Right lobe of liver (tissue), 6 donors: ENCODE measurements at regions not wholly inside any gene's neighbourhood (a gene's known extent, or its start where the extent isn't known, plus 50 kb on each side); places are given as distances from the start of the nearest gene placed in this dataset.

Experiments
- ATAC-seq, 4 donors: fragments of 200-7000 bp; cut with Tn5 transposase; one replicate each; pipeline ENCODE4 v1.9.1; 2020; ENCODE audit warnings: mild to moderate bottlenecking in 4 of 4, moderate library complexity in 4 of 4
- DNase-seq, 3 donors: peaks; one replicate each; pipeline ENCODE4 v3.0.0-alpha.2; 2020
- H3K27ac ChIP-seq, 3 donors: fragments of 200-600 bp; one replicate each; pipeline ENCODE4 v1.8.0; 2022
- H3K27me3 ChIP-seq, 2 donors: fragments of 200-600 bp; one replicate each; pipeline ENCODE4 v1.8.0; 2022
- H3K36me3 ChIP-seq, 4 donors: fragments of 200-600 bp; sonication (generic) in 1 of 4; one replicate each; pipeline versions ENCODE4 v1.5.1 to v1.8.0; 2017 to 2022; ENCODE audit warnings: control low read depth in 1 of 4
- H3K4me1 ChIP-seq, 4 donors: fragments of 200-600 bp; sonication (generic) in 1 of 4; one replicate each; pipeline versions ENCODE4 v1.5.1 to v1.8.0; 2017 to 2022; ENCODE audit warnings: control low read depth in 1 of 4
- H3K4me3 ChIP-seq, 3 donors: fragments of 200-600 bp; one replicate each; pipeline ENCODE4 v1.8.0; 2022
- H3K9me3 ChIP-seq, 4 donors: fragments of 200-600 bp; sonication (generic) in 1 of 4; one replicate each; pipeline versions ENCODE4 v1.5.1 to v1.8.0; 2017 to 2022; ENCODE audit warnings: control low read depth in 1 of 4
- POLR2A ChIP-seq: fragments of 450-650 bp; IDR thresholded peaks from one replicate; pipeline ENCODE4 v1.6.1; 2017; ENCODE audit warnings: antibody characterized with exemption, mild to moderate bottlenecking
- WGBS: methylation state at CpG from one replicate; pipeline ENCODE4 v1.1.6; 2018; ENCODE audit warnings: low coverage, low lambda C conversion rate; ENCODE audit not compliant: insufficient coverage; ENCODE audit errors: missing lambda C conversion rate; 5-methylcytosine and 5-hydroxymethylcytosine counted together
- intact Hi-C, 2 donors: fragments of 100-400 bp; cut with DNase I; formaldehyde crosslinking; loops; one replicate each; pipeline versions ENCODE4 v1.11.2 to v1.14.1; 2022
- TF ChIP-seq, protein P1 (sequence below), 4 donors: fragments of 200-600 bp in 3 of 4; fragments of 450-650 bp in 1 of 4; IDR thresholded peaks; one replicate each; pipeline versions ENCODE4 v1.5.1 to v1.8.0; 2016 to 2022; ENCODE audit warnings: antibody characterized with exemption in 4 of 4, mild to moderate bottlenecking in 2 of 4
- donor health status: DM: no; HTN: yes; CAD: no.
- donor health status: DM: no; HTN: no; CAD: no.
- donor health status: DM: no; HTN: no; CAD: no.
- donor health status: DM: no; HTN: yes; CAD: no.
- donor health status: DM: no; HTN: yes; CAD: no.

DNA sequence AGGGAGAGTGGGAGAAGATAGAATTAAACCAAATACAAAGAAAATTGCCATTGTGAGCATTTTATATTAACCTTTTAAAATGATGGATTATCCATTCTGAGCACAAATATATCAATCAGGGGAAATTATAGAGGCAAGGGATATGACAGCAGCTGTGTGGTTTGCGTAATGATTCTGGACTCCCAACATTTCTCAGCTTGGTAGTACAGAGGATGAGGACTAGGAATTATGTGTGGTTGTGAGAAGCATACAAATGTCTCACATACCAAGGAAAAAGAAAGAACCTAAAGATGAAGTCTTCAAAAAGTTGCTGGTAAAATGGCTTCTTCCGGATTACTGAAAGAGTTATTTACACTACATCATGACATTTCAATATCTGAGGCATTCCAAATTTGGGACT, 674.6 kb upstream of the NR3C2 start:
- no peak for TF ChIP-seq POLR2A
- TF ChIP-seq, protein P1, sequence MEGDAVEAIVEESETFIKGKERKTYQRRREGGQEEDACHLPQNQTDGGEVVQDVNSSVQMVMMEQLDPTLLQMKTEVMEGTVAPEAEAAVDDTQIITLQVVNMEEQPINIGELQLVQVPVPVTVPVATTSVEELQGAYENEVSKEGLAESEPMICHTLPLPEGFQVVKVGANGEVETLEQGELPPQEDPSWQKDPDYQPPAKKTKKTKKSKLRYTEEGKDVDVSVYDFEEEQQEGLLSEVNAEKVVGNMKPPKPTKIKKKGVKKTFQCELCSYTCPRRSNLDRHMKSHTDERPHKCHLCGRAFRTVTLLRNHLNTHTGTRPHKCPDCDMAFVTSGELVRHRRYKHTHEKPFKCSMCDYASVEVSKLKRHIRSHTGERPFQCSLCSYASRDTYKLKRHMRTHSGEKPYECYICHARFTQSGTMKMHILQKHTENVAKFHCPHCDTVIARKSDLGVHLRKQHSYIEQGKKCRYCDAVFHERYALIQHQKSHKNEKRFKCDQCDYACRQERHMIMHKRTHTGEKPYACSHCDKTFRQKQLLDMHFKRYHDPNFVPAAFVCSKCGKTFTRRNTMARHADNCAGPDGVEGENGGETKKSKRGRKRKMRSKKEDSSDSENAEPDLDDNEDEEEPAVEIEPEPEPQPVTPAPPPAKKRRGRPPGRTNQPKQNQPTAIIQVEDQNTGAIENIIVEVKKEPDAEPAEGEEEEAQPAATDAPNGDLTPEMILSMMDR (IDR thresholded peaks at IDR 0.05), result no peak
- Histone ChIP-seq H3K9me3 (no peaks in the 10 kb centered on the region), H3K27me3 (no peaks in the 10 kb centered on the region), H3K27ac (no peak overlapping the region), H3K4me1 (no peaks in the 10 kb centered on the region), H3K36me3 (no peaks in the 10 kb centered on the region), H3K4me3 (no peak overlapping the region)
- 82% methylated on average over 2 of the region's 2 CpGs for WGBS
- ATAC-seq, result no peak
- intact Hi-C loops, result no loop called here
- DNase-seq, result no peak

DNA sequence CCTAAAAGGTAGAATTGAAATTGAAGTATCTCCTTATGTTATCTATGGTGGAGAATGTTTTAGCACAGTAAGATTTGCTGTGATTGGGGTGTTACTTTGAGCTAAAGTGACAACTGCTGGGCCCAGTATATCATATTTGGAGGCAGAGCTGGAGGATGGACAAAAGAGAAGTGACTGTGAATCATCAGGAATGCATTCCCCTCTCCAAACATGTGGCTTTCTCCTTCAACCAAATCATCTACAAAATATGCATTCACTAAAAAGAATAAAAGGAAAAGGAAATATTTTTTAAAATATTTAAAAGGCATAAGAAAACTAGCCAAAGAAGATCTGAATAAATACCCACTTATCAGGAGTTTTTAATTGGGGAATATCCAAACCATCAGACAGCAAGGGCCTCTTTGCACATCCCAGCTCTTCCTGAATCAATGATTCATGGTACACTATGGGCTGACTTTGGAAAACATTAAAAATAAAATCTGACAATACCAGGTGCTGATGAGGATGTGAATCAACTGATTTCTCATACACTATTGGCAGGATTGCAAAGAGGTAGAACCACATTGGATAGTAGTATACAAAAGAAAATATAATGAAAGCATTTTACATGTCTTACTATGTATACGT, 671.7 kb upstream of the NR3C2 start:
- no peak overlapping the region for H3K4me3 ChIP-seq
- WGBS, result 85% methylated on average over 1 of the region's 1 CpG
- H3K36me3 ChIP-seq, result no peaks in the 10 kb centered on the region
- ATAC-seq (no peak), DNase-seq (no peak)
- intact Hi-C loops, result no loop called here
- no peaks in the 10 kb centered on the region for H3K9me3 ChIP-seq
- no peaks in the 10 kb centered on the region for H3K4me1 ChIP-seq
- no peaks in the 10 kb centered on the region for H3K27me3 ChIP-seq
- no peak overlapping the region for H3K27ac ChIP-seq
- TF ChIP-seq, protein P1 (IDR thresholded peaks at IDR 0.05), result no peak
- no peak for TF ChIP-seq POLR2A

DNA sequence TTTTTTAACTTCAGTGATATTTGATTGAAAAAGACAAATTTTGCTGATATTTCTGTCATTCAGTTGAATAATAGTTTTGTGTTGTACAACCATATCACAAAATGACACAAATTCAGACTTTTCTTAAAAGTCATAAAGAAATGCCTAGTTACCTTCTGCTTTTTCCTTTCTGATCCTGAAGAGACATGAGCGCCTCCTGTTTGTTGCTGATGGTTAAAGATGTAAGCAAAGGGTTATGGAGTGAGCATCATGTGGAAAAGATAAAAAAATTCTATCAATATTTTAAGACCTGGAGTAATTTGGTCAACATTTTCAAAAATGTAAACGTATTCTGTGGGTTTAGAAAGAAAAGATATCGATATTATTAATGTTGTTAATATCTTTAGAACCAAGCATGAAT, 669.9 kb upstream of the NR3C2 start:
- no peak overlapping the region for H3K27ac ChIP-seq
- no peaks in the 10 kb centered on the region for H3K4me1 ChIP-seq
- ATAC-seq, result no peak
- H3K4me3 ChIP-seq, result no peak overlapping the region
- WGBS, result 45% methylated on average over 3 of the region's 3 CpGs
- no peaks in the 10 kb centered on the region for H3K27me3 ChIP-seq
- intact Hi-C loops, result no loop called here
- H3K9me3 ChIP-seq, result no peaks in the 10 kb centered on the region
- no peak for TF ChIP-seq POLR2A
- TF ChIP-seq, protein P1 (IDR thresholded peaks at IDR 0.05), result no peak
- no peaks in the 10 kb centered on the region for H3K36me3 ChIP-seq
- DNase-seq, result no peak

DNA sequence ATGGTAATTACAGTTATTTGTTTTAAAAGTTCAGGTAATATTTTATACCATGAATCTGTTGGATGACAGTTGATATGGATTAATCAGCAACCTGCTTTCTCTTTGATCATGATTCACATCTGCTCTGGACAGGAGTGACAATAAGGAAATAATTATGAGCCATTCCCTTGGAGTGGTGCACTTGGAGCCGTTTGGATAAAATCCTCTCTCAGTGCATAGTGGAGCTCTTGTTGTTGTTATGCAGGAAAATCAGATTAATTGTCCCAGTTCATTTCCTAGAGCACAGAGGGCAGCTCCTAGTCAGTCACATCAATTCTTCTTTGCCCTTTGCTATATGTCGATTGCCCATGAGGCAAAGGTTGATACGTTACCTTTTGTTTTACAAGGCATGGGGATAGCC, 668.3 kb upstream of the NR3C2 start:
- Histone ChIP-seq H3K4me3 (no peak overlapping the region), H3K27me3 (no peaks in the 10 kb centered on the region), H3K4me1 (no peaks in the 10 kb centered on the region), H3K27ac (no peak overlapping the region), H3K9me3 (no peaks in the 10 kb centered on the region), H3K36me3 (no peaks in the 10 kb centered on the region)
- TF ChIP-seq, protein P1 (IDR thresholded peaks at IDR 0.05), result no peak
- TF ChIP-seq POLR2A, result no peak
- ATAC-seq (no peak), DNase-seq (no peak)
- 62% methylated on average over 3 of the region's 3 CpGs for WGBS
- intact Hi-C loops, result no loop called here

DNA sequence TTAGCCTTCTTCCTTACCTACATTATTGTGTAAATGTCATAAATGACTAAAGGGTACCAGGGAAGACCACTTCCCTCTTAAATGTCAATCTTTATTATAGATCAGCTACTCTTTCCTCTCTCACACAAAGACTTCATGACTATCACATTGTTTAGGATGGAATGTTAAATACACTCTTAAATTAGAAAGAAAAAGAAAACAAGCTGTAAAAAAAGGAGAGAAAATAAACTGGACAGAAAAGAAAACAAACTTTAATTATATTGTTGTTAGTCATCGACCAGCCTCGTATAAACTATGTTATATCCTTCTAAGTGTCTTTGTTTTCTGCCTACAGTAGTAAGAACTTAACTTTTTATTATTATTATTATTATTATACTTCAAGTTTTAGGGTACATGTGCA, 666.4 kb upstream of the NR3C2 start:
- Histone ChIP-seq H3K4me3 (no peak overlapping the region), H3K36me3 (no peaks in the 10 kb centered on the region), H3K27me3 (no peaks in the 10 kb centered on the region), H3K27ac (no peak overlapping the region), H3K4me1 (no peaks in the 10 kb centered on the region), H3K9me3 (no peaks in the 10 kb centered on the region)
- intact Hi-C loops, result no loop called here
- 68% methylated on average over 2 of the region's 2 CpGs for WGBS
- ATAC-seq (no peak), DNase-seq (no peak)
- no peak for TF ChIP-seq POLR2A
- TF ChIP-seq, protein P1 (IDR thresholded peaks at IDR 0.05), result no peak
